ENCODE measurements at regions not wholly inside any gene's neighbourhood (a gene's known extent, or its start where the extent isn't known, plus 50 kb on each side); places are given as distances from the start of the nearest gene placed in this dataset.

- TF ChIP-seq EZH2 (IDR thresholded peaks at IDR 0.05; ENCODE audit: insufficient read depth, low read length) (no peak), CTCF (IDR thresholded peaks at IDR 0.05; ENCODE audit: insufficient read depth, low read depth, low read length) (no peak)
- no peak overlapping the region for H2AFZ ChIP-seq (ENCODE audit: low read depth, low read length)
- H3K9me3 ChIP-seq (ENCODE audit: insufficient read depth, low read depth, low read length): no peaks in the 10 kb centered on the region
- H4K20me1 ChIP-seq (ENCODE audit: insufficient read depth, low read length): no peaks in the 10 kb centered on the region
- no peak overlapping the region for H3K9ac ChIP-seq (ENCODE audit: low read length)
- no peaks in the 10 kb centered on the region for H3K9me3 Mint-ChIP-seq (ENCODE audit: unreplicated experiment)
- H3K79me2 ChIP-seq (ENCODE audit: insufficient read depth, low read length): no peaks in the 10 kb centered on the region
- H3K36me3 ChIP-seq (ENCODE audit: insufficient read depth, low read length): no peaks in the 10 kb centered on the region
- no peak overlapping the region for H3K27ac ChIP-seq (ENCODE audit: low read depth, low read length)
- FAIRE-seq (no peak), DNase-seq (ENCODE audit: low read depth) (no peak)
- no peak overlapping the region for H3K27ac Mint-ChIP-seq (ENCODE audit: unreplicated experiment)
- H3K4me3 Mint-ChIP-seq (ENCODE audit: unreplicated experiment): no peak overlapping the region
- H3K4me1 ChIP-seq (ENCODE audit: insufficient read depth, low read length): peaks cover 3% of the 10 kb centered on the region
- peaks cover 2% of the 10 kb centered on the region for H3K4me1 Mint-ChIP-seq (ENCODE audit: low read depth, unreplicated experiment)
- no peaks in the 10 kb centered on the region for H3K27me3 ChIP-seq (ENCODE audit: insufficient read depth, low read length)
- H3K27me3 Mint-ChIP-seq (ENCODE audit: low read depth, unreplicated experiment): no peaks in the 10 kb centered on the region
- no peak overlapping the region for H3K4me2 ChIP-seq (ENCODE audit: low read length)
- no peak overlapping the region for H3K4me3 ChIP-seq (ENCODE audit: insufficient read depth, low read depth, low read length)
- no peaks in the 10 kb centered on the region for H3K36me3 Mint-ChIP-seq (ENCODE audit: low read depth, unreplicated experiment)
Observed at GRCh38 chr18:10387399-10387798, 67.0 kb upstream of the APCDD1 start.

GRCh38 chr18:10388373-10388772 lies 66.1 kb upstream of the APCDD1 start:
- no peaks in the 10 kb centered on the region for H3K27me3 Mint-ChIP-seq (ENCODE audit: low read depth, unreplicated experiment)
- H3K27ac Mint-ChIP-seq (ENCODE audit: unreplicated experiment): no peak overlapping the region
- Histone ChIP-seq H4K20me1 (ENCODE audit: insufficient read depth, low read length) (no peaks in the 10 kb centered on the region), H3K4me2 (ENCODE audit: low read length) (no peak overlapping the region), H3K4me3 (ENCODE audit: insufficient read depth, low read depth, low read length) (no peak overlapping the region), H3K36me3 (ENCODE audit: insufficient read depth, low read length) (no peaks in the 10 kb centered on the region), H3K9me3 (ENCODE audit: insufficient read depth, low read depth, low read length) (no peaks in the 10 kb centered on the region), H3K27me3 (ENCODE audit: insufficient read depth, low read length) (no peaks in the 10 kb centered on the region), H3K9ac (ENCODE audit: low read length) (no peak overlapping the region), H3K4me1 (ENCODE audit: insufficient read depth, low read length) (peaks cover 3% of the 10 kb centered on the region), H3K79me2 (ENCODE audit: insufficient read depth, low read length) (no peaks in the 10 kb centered on the region), H2AFZ (ENCODE audit: low read depth, low read length) (no peak overlapping the region), H3K27ac (ENCODE audit: low read depth, low read length) (no peak overlapping the region)
- H3K36me3 Mint-ChIP-seq (ENCODE audit: low read depth, unreplicated experiment): no peaks in the 10 kb centered on the region
- TF ChIP-seq CTCF (IDR thresholded peaks at IDR 0.05; ENCODE audit: insufficient read depth, low read depth, low read length) (no peak), EZH2 (IDR thresholded peaks at IDR 0.05; ENCODE audit: insufficient read depth, low read length) (no peak)
- peaks cover 2% of the 10 kb centered on the region for H3K4me1 Mint-ChIP-seq (ENCODE audit: low read depth, unreplicated experiment)
- no peak for DNase-seq (ENCODE audit: low read depth)
- no peak for FAIRE-seq
- no peak overlapping the region for H3K4me3 Mint-ChIP-seq (ENCODE audit: unreplicated experiment)
- no peaks in the 10 kb centered on the region for H3K9me3 Mint-ChIP-seq (ENCODE audit: unreplicated experiment)

- Mint-ChIP-seq H3K27me3 (ENCODE audit: low read depth, unreplicated experiment) (no peaks in the 10 kb centered on the region), H3K36me3 (ENCODE audit: low read depth, unreplicated experiment) (no peaks in the 10 kb centered on the region), H3K9me3 (ENCODE audit: unreplicated experiment) (no peaks in the 10 kb centered on the region), H3K4me3 (ENCODE audit: unreplicated experiment) (no peak overlapping the region), H3K27ac (ENCODE audit: unreplicated experiment) (no peak overlapping the region), H3K4me1 (ENCODE audit: low read depth, unreplicated experiment) (peaks cover under 1% of the 10 kb centered on the region)
- no peaks in the 10 kb centered on the region for H3K36me3 ChIP-seq (ENCODE audit: insufficient read depth, low read length)
- peaks cover 3% of the 10 kb centered on the region for H3K4me1 ChIP-seq (ENCODE audit: insufficient read depth, low read length)
- no peak overlapping the region for H3K27ac ChIP-seq (ENCODE audit: low read depth, low read length)
- DNase-seq (ENCODE audit: low read depth): no peak
- H3K4me3 ChIP-seq (ENCODE audit: insufficient read depth, low read depth, low read length): no peak overlapping the region
- H3K9ac ChIP-seq (ENCODE audit: low read length): no peak overlapping the region
- no peaks in the 10 kb centered on the region for H3K27me3 ChIP-seq (ENCODE audit: insufficient read depth, low read length)
- no peak for FAIRE-seq
- no peaks in the 10 kb centered on the region for H4K20me1 ChIP-seq (ENCODE audit: insufficient read depth, low read length)
- H2AFZ ChIP-seq (ENCODE audit: low read depth, low read length): no peak overlapping the region
- H3K9me3 ChIP-seq (ENCODE audit: insufficient read depth, low read depth, low read length): no peaks in the 10 kb centered on the region
- no peak for TF ChIP-seq CTCF (IDR thresholded peaks at IDR 0.05; ENCODE audit: insufficient read depth, low read depth, low read length)
- no peak for TF ChIP-seq EZH2 (IDR thresholded peaks at IDR 0.05; ENCODE audit: insufficient read depth, low read length)
- H3K4me2 ChIP-seq (ENCODE audit: low read length): no peak overlapping the region
- no peaks in the 10 kb centered on the region for H3K79me2 ChIP-seq (ENCODE audit: insufficient read depth, low read length)
Observed at GRCh38 chr18:10391506-10391905, 62.9 kb upstream of the APCDD1 start.

Measured in astrocyte (in vitro differentiated cells and primary cell).